GM12891 (cell line): ENCODE measurements at regions not wholly inside any gene's neighbourhood (a gene's known extent, or its start where the extent isn't known, plus 50 kb on each side); places are given as distances from the start of the nearest gene placed in this dataset.

Experiments
- DNase-seq: peaks from one replicate; pipeline ENCODE4 v3.0.0; 2011; ENCODE audit warnings: low spot score; ENCODE audit not compliant: insufficient read length
- FAIRE-seq: peaks from 2 replicates; lab custom pipeline; 2011; peaks lifted over from hg19 to GRCh38; lab: Jason Lieb, UNC
- PAX5 ChIP-seq: IDR thresholded peaks from 2 replicates; pipeline ENCODE4 v1.6.1; 2011; ENCODE audit warnings: low read length, moderate library complexity, mild to moderate bottlenecking; ENCODE audit not compliant: insufficient read depth, severe bottlenecking
- POLR2A ChIP-seq: IDR thresholded peaks from 2 replicates; pipeline ENCODE4 v1.6.1; 2011; ENCODE audit warnings: low read depth, low read length, control low read depth
- POLR2AphosphoS5 ChIP-seq: IDR thresholded peaks from 2 replicates; pipeline ENCODE4 v1.6.1; 2011; ENCODE audit warnings: low read depth, low read length, control low read depth
- POU2F2 ChIP-seq: IDR thresholded peaks from 2 replicates; pipeline ENCODE4 v1.6.1; 2011; ENCODE audit warnings: low read depth, mild to moderate bottlenecking, control low read depth, low read length, moderate library complexity
- SPI1 ChIP-seq: IDR thresholded peaks from 2 replicates; pipeline ENCODE4 v1.6.1; 2011; ENCODE audit warnings: low read depth, low read length, control low read depth
- TAF1 ChIP-seq: IDR thresholded peaks from 2 replicates; pipeline ENCODE4 v1.6.1; 2011; ENCODE audit warnings: low read depth, low read length, control low read depth

DNA sequence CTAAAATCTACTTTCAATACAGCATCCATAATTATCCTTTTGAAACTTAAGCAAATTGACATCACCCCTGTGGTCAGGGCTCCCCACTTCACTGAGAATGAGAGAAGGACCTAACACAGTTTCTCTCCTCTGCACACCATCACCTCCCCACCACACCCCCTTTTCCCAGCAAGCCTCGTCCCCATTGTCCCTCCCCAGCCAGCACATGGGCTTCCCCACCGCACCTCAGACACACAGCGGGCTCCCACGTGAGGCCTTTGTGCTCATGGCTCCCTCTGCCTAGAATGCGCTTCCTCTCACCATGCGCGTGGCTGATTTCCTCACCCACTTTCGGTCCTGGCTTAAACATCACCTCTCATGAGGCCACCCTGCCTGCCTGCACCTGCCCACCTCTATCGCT lies 639.0 kb upstream of the FRG1 start:
- no peak for FAIRE-seq
- no peak for DNase-seq
- TF ChIP-seq SPI1: no peak
- TF ChIP-seq POLR2AphosphoS5: no peak
- no peak for TF ChIP-seq TAF1
- no peak for TF ChIP-seq POLR2A
- no peak for TF ChIP-seq PAX5
- no peak for TF ChIP-seq POU2F2

DNA sequence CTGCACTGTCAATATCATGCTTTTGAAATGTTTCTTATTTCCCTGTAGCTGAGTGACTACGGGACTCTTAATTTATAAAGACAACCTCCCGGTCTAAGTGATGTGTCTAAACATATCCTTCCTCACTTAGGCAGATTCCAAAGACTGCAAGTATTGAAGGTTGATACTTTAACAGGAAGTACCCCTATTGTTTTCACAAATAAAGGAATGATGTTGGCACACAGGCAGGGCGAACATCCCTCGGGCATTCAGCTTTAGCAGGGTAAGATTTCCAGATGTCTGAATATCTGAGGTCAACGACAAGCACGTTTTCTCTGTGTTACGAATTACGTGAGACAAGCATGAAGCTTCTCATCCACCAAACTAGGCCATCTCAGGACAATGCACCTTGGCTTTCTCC lies 638.0 kb upstream of the FRG1 start:
- DNase-seq (no peak), FAIRE-seq (no peak)
- TF ChIP-seq POLR2A: no peak
- TF ChIP-seq PAX5: no peak
- TF ChIP-seq SPI1: no peak
- TF ChIP-seq TAF1: no peak
- no peak for TF ChIP-seq POLR2AphosphoS5
- no peak for TF ChIP-seq POU2F2

DNA sequence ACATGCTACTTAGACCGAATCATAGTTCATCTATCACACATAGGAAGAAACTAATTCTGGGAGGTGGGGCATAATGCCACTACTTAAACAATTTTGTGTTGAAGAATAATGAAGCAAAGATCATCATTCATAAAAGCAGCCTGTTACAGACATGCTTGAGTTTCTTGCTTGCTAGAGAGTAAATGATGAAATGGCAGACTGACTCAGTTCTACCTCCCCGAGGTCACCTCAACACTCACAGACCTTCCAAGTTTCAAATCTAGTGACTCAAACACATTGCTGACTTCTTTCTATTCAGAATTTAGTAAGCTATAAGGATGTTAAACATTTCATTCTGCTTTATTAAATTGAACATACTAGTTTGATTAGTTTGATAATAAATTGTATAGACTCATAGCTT lies 636.5 kb upstream of the FRG1 start:
- no peak for FAIRE-seq
- DNase-seq: no peak
- no peak for TF ChIP-seq POLR2A
- TF ChIP-seq POU2F2: no peak
- no peak for TF ChIP-seq POLR2AphosphoS5
- no peak for TF ChIP-seq PAX5
- TF ChIP-seq SPI1: no peak
- TF ChIP-seq TAF1: no peak

DNA sequence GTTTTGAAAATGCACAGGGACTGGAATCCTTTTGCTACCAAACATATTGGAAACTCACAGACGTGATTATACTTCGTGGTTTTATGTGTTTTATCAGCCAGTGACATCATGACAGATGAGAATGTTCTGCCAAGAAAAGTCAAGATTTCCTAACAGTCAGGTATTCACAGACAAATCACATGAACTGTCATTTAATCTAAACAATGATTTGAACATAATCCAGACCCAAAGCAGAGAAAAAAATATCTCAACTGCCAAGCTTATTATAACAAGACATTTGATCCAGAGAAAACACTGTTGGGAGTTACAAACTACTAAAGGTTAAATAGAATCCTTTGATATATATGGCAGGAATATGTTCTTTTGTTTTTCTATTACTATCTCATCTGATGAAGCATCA lies 635.9 kb upstream of the FRG1 start:
- FAIRE-seq: no peak
- TF ChIP-seq POLR2AphosphoS5: no peak
- no peak for TF ChIP-seq TAF1
- TF ChIP-seq POU2F2: no peak
- no peak for TF ChIP-seq POLR2A
- no peak for TF ChIP-seq PAX5
- TF ChIP-seq SPI1: no peak

DNA sequence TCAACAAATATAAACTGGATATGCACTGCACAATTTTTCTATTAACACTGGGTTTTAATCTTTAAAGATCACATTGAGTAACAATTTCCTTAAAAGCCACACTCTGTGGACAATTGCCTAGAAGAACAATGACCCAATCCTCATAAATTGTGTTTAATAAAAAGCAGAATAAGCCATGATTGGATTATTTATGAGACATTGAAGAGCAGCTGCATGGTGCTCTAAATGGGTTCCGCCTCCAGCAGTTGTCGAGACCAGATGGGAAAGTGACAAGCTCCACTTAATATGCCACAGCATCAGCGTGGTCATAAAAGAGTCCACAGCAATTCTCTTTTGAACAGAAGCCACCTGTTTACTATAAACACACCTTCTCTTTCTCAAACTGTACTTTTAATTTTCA lies 635.2 kb upstream of the FRG1 start:
- no peak for FAIRE-seq
- no peak for TF ChIP-seq SPI1
- no peak for TF ChIP-seq POLR2AphosphoS5
- no peak for TF ChIP-seq POLR2A
- TF ChIP-seq TAF1: no peak
- TF ChIP-seq POU2F2: no peak
- DNase-seq: no peak

More for the DNA sequence above, 635.9 kb upstream of the FRG1 start:
- no peak for DNase-seq

DNA sequence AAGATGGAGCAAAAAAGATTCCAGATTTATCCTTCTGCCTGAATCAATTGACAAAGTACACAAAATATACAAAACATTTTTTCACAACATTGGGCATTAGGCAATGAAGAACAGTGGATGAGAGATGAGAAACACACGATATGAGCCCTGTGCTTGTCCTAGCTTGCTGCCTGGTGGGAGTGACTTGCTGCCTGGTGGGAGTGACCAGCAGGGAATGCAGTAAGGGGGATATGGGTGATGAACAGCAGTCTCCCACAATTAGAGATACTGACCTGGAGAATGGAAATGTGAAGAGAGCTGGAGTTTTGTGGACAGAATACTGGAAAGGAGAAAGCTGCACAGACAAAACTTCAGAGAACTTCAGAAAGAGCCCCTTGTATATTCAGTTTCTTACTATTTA lies 629.4 kb upstream of the FRG1 start:
- FAIRE-seq (no peak), DNase-seq (no peak)
- TF ChIP-seq POLR2A (no peak), SPI1 (no peak), POU2F2 (no peak)

DNA sequence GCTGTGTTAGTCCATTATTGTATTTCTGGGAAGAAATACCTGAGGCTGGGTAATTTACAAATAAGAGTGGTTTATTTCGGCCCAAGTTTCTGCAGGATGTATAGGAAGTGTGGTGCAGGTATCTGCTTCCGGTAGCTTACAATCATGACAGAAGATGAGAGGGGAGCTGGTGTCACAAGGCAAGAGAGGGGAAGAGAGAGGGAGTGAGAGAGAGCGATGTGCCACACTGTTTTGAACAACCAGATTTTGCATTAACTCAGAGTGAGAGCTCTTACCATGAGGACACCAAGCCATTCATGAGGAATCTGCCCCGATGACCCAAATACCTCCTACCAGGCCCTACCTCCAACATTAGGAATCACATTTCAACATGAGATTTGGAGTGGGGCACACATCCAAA lies 627.6 kb upstream of the FRG1 start:
- DNase-seq (no peak), FAIRE-seq (no peak)
- TF ChIP-seq POLR2AphosphoS5 (no peak), POLR2A (no peak), PAX5 (no peak), SPI1 (no peak), POU2F2 (no peak), TAF1 (no peak)

DNA sequence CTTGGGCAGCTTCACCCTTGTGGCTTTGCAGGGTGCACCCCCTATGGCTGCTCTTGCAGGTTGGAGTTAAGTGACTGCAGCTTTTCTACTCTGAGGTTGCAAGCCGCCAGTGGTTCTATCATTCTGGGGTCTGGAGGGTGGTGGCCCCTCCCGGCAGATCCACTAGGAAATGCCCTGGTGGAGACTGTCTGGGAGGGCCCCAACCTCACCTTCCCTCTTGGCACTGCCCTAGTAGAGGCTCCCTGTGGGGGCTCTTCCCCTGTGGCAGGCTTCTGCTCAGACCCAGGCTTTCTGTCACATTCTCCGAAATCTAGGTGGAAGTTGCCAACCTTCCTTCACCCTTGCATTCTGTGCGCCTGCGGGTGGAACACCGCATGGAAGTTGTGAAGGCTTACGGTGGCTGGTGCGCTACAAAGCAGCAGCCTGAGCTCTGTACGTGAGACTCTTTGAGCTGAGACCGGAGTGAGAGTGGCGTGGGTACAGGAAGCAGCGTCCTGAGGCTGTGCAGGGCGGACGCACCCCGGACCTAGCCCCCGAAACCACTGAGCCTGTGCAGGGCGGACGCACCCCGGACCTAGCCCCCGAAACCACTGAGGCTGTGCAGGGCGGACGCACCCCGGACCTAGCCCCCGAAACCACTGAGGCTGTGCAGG lies 626.7 kb upstream of the FRG1 start:
- no peak for DNase-seq
- TF ChIP-seq PAX5: no peak
- no peak for TF ChIP-seq POLR2A
- TF ChIP-seq TAF1: no peak
- TF ChIP-seq POU2F2: no peak
- TF ChIP-seq POLR2AphosphoS5: no peak
- no peak for TF ChIP-seq SPI1
- FAIRE-seq: no peak

DNA sequence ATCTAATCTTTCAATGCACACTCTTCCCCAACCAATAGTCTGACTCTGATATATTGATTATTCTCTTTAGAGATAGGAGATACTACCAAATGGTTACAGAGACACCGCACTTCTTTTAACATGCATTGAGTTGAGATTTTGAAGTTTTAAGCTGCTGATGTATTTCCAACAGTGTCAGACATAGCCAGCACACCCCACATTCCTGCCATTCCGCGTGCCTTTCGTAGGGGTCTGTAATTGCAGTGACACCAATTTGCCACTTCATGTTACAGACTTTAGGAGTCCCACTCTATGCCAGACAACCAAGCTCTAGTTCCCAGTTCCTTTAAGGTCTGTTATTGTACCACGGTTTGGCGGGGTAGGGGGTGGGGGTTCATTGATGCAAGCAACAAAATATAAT lies 618.2 kb upstream of the FRG1 start:
- no peak for DNase-seq
- TF ChIP-seq POU2F2 (no peak), TAF1 (no peak), POLR2AphosphoS5 (no peak), PAX5 (no peak), SPI1 (no peak), POLR2A (no peak)
- no peak for FAIRE-seq

DNA sequence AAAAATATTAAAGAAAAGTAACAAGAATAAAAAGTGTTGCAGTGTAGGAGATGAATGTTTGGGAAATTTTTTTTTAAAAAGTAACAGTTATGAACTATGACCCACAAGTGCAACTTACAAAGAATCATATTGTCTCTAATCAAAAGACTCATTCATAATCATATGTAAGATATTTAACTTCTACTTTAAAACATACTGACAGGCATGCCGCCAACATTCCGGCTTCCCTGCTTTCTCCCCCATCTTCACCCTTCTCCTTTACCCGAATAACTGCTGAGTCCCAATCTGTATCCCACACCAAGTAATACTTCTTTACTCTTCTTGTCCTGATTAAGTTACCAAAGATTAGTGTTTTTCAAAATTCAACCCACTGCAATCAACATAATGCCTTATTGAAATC lies 598.8 kb upstream of the FRG1 start:
- TF ChIP-seq SPI1: no peak
- FAIRE-seq (no peak), DNase-seq (no peak)
